HCEC 1CT (cell line): ENCODE measurements at regions not wholly inside any gene's neighbourhood (a gene's known extent, or its start where the extent isn't known, plus 50 kb on each side); places are given as distances from the start of the nearest gene placed in this dataset.
"Not testable (repeated sequence)": the region's sequence is repeated elsewhere in the genome, so short reads cannot be mapped to it uniquely, and the experiment has no call there.

Source experiments
- DNase-seq: peaks from one replicate; pipeline ENCODE4 v3.0.0-alpha.2; 2017

- DNase-seq: no peak
Measured at GRCh38 chr12:34607520-34608195, 585.4 kb downstream of the ALG10 start.

- DNase-seq: not testable (repeated sequence)
Measured at GRCh38 chr12:34613988-34614387, 591.7 kb downstream of the ALG10 start.

GRCh38 chr12:34625116-34625515 is 602.8 kb downstream of the ALG10 start:
- peak; percentile 1 for DNase-seq

GRCh38 chr12:34626363-34627157 is 604.3 kb downstream of the ALG10 start:
- DNase-seq: no peak
